ENCODE measurements at regions not wholly inside any gene's neighbourhood (a gene's known extent, or its start where the extent isn't known, plus 50 kb on each side); places are given as distances from the start of the nearest gene placed in this dataset.
A peak's percentile ranks its signal among the peaks of the same experiment; 100 is the strongest.

DNA sequence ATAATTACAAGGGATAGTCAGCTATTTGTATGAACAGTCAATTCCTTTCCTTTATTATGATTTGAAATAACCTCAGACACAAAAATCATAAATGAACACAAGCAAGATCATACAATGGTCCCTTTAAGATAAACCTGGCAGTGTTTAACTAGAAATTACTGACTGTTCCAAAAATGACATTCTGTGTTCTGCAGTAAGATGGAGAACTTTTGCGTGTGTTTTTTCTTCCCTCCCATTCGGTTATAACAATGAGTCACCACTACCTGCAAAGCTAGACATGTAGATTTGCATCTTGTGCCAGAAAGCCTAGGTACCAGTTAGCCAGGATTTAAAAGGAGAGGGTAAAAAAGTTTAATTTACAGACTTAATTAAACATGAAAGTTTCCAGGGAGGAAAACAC, 248.2 kb upstream of the ADAMTS9 start:
- Histone ChIP-seq H3K27me3 (replicated peaks; ENCODE audit: insufficient read depth) (no peaks in the 10 kb centered on the region), H3K4me1 (replicated peaks) (peaks cover 2% of the 10 kb centered on the region), H3K27ac (peak overlapping the region; percentile 51 to 70), H3K36me3 (no peaks in the 10 kb centered on the region), H3K9me3 (no peaks in the 10 kb centered on the region), H3K4me3 (no peak overlapping the region)
- WGBS, result 6% methylated on average over 2 of the region's 2 CpGs
- TF ChIP-seq POLR2A (IDR thresholded peaks at IDR 0.05), result no peak
- TF ChIP-seq, protein P1, sequence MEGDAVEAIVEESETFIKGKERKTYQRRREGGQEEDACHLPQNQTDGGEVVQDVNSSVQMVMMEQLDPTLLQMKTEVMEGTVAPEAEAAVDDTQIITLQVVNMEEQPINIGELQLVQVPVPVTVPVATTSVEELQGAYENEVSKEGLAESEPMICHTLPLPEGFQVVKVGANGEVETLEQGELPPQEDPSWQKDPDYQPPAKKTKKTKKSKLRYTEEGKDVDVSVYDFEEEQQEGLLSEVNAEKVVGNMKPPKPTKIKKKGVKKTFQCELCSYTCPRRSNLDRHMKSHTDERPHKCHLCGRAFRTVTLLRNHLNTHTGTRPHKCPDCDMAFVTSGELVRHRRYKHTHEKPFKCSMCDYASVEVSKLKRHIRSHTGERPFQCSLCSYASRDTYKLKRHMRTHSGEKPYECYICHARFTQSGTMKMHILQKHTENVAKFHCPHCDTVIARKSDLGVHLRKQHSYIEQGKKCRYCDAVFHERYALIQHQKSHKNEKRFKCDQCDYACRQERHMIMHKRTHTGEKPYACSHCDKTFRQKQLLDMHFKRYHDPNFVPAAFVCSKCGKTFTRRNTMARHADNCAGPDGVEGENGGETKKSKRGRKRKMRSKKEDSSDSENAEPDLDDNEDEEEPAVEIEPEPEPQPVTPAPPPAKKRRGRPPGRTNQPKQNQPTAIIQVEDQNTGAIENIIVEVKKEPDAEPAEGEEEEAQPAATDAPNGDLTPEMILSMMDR (IDR thresholded peaks at IDR 0.05), result no peak
- peak; percentile 91 for TF ChIP-seq POLR2AphosphoS5 (IDR thresholded peaks at IDR 0.05)
- intact Hi-C loops (cut with DNase I), result no loop called here
- DNase-seq (ENCODE audit: low spot score), result peak; percentile 67

DNA sequence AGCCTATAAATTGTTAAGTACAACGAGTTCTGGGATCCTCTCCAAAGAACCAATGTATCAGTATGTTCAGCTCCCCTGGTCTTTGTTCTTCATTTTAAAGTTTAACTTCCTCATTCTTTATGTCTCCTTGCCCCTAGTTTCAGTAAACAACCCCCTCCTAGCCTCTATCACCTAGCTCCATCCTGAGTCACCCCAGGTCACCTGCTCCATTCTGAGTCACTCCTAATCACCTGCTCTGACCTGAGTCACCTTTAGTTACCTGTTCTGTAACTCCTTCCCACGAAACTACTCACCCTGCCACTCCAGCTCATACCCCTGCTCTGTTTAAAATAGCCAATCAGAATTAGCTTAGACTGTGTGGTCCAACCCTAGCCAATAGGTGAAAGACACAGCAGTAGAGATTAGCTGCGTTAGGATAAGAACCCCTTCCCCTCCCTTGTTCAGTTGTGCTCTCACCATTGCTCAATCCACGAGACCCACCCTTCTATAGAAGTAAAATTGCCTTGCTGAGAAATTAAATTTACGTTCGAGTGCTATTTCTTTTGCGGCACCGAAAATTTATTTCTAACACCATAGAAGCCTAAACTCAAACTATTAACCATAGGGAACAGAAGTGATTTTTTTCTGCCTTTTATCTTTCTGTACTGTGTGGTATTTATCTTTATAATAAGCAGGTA, 245.0 kb upstream of the ADAMTS9 start:
- Histone ChIP-seq H3K27me3 (replicated peaks; ENCODE audit: insufficient read depth) (no peaks in the 10 kb centered on the region), H3K36me3 (no peaks in the 10 kb centered on the region), H3K4me1 (replicated peaks) (no peaks in the 10 kb centered on the region), H3K9me3 (no peaks in the 10 kb centered on the region), H3K4me3 (no peak overlapping the region), H3K27ac (peak overlapping the region in 1 of 2 donors; percentile 71)
- 85% methylated on average over 7 of the region's 8 CpGs for WGBS
- peak; percentile 71 for TF ChIP-seq POLR2AphosphoS5 (IDR thresholded peaks at IDR 0.05)
- TF ChIP-seq, protein P1 (IDR thresholded peaks at IDR 0.05), result no peak
- no peak for TF ChIP-seq POLR2A (IDR thresholded peaks at IDR 0.05)
- DNase-seq (ENCODE audit: low spot score), result peak; percentile 81
- intact Hi-C loops (cut with DNase I), result no loop called here

DNA sequence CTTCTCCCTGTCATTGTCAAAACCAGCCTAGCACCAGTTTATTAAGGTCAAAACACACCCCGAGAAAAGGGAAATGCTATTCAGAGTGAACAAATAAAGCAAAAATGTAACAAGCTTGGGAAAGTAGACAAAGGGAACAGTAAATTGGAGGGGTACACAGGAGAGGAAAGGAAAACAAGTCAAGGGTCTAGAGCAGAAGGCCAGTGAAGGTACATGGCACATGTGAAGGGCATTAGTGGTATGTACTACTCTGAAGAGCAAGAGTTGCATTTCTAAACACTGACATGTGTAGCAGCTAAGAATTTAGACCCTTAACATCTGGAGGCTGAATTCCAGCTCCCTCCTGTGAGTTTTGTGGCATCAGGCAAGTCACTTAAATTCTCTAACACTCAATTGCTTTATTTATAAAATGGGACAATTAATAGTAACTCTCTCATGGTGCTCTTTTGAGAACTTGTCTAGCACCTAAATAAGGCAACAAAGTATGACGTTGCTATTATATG, 244.3 kb upstream of the ADAMTS9 start:
- Histone ChIP-seq H3K4me3 (no peak overlapping the region), H3K9me3 (no peaks in the 10 kb centered on the region), H3K36me3 (no peaks in the 10 kb centered on the region), H3K27ac (peak overlapping the region in 1 of 2 donors; percentile 71), H3K27me3 (replicated peaks; ENCODE audit: insufficient read depth) (no peaks in the 10 kb centered on the region), H3K4me1 (replicated peaks) (no peaks in the 10 kb centered on the region)
- 41% methylated on average over 2 of the region's 2 CpGs for WGBS
- intact Hi-C loops (cut with DNase I), result no loop called here
- no peak for DNase-seq (ENCODE audit: low spot score)
- TF ChIP-seq, protein P1 (IDR thresholded peaks at IDR 0.05), result no peak

DNA sequence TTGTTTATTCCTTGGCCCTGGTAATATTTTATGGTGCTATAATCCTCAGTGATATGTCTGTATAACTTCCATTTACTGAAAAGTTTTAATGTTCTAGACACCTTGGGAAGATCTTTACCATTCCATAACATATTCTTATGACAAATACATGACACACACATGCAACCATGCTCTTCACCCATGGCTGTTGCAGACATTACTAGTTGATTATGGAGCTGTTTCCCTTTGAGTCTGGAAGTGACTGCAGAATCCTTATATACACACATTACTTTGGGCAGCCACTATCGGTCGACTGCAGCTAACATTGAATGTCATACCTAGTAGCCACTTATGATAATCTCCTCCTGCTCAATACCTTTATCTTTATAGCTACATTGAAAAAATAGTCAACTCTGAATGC, 243.1 kb upstream of the ADAMTS9 start:
- intact Hi-C loops (cut with DNase I), result no loop called here
- H3K36me3 ChIP-seq, result no peaks in the 10 kb centered on the region
- no peak for DNase-seq (ENCODE audit: low spot score)
- no peaks in the 10 kb centered on the region for H3K4me1 ChIP-seq (replicated peaks)
- no peaks in the 10 kb centered on the region for H3K27me3 ChIP-seq (replicated peaks; ENCODE audit: insufficient read depth)
- H3K9me3 ChIP-seq, result no peaks in the 10 kb centered on the region
- H3K4me3 ChIP-seq, result no peak overlapping the region
- no peak overlapping the region for H3K27ac ChIP-seq
- WGBS, result 98% methylated on average over 2 of the region's 2 CpGs
- TF ChIP-seq, protein P1 (IDR thresholded peaks at IDR 0.05), result no peak
- TF ChIP-seq POLR2A (IDR thresholded peaks at IDR 0.05) (no peak), POLR2AphosphoS5 (IDR thresholded peaks at IDR 0.05) (no peak)

DNA sequence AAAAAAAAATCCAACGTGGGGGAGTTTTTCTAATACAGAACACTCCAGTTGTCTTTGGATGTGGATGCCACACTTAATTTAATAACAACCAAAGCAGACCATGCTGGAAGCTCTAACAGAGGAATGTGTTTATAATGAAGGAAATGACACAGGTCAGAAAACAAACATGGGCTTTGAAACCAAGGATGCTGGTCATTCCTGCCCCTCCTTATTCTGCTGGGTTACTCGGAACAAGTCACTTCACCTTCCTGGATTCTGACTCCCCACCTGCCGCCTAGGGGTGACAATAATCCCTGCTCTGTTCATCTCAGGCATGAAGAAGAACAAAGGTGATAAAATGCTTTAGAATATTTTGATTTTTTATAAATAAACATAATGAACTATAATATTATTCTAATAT, 240.9 kb upstream of the ADAMTS9 start:
- intact Hi-C loops (cut with DNase I), result no loop called here
- DNase-seq (ENCODE audit: low spot score), result no peak
- Histone ChIP-seq H3K4me3 (no peak overlapping the region), H3K27ac (no peak overlapping the region), H3K27me3 (replicated peaks; ENCODE audit: insufficient read depth) (no peaks in the 10 kb centered on the region), H3K36me3 (no peaks in the 10 kb centered on the region), H3K9me3 (no peaks in the 10 kb centered on the region), H3K4me1 (replicated peaks) (no peaks in the 10 kb centered on the region)
- TF ChIP-seq POLR2A (IDR thresholded peaks at IDR 0.05), result no peak
- TF ChIP-seq, protein P1 (IDR thresholded peaks at IDR 0.05), result no peak
- TF ChIP-seq POLR2AphosphoS5 (IDR thresholded peaks at IDR 0.05), result no peak
- WGBS, result 77% methylated on average over 3 of the region's 3 CpGs
